GM18861 (cell line): ENCODE measurements at regions not wholly inside any gene's neighbourhood (a gene's known extent, or its start where the extent isn't known, plus 50 kb on each side); places are given as distances from the start of the nearest gene placed in this dataset.

Source experiments
- ATAC-seq: cut with Tn5 transposase; IDR thresholded peaks from one replicate; pipeline ENCODE4 v1.9.1; 2021; ENCODE audit not compliant: unreplicated experiment

DNA sequence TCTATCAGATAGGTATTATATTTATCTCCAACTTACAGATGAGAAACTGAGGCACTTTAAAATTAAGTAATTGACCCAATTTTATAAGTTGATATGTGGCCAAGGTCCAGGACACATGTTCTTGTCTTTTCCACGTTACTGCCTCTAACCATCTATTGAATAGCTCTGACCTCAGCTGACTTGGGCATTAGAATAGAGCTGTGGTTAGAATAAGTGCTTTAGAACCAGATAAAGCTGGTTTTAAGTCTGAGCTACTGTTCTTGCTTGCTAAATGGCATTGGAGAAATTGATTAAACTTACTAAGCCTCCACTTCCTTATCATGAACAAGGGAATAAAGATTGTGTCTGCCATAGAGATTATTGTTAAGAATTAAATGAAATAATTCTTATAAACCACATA lies 147.8 kb upstream of the DTNBP1 start:
- no peak for ATAC-seq

DNA sequence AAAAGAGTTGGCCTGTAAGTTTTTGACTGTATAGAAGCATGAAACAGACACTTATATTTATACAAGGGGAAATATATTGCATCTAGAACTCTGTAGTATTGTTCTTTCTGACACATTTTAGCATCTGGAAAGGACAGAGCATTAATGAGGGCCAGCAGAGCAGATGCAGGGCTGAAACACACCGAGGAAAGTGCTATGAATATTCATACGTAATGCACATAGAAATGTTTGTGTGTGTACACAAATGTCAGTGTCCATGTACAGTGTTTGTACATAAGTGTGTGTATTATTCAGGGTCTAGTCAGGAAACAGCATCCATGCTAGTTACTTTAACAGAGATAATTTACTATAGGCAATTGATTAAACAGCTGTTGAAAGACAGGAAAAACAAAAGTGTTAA lies 146.5 kb upstream of the DTNBP1 start:
- ATAC-seq: no peak

DNA sequence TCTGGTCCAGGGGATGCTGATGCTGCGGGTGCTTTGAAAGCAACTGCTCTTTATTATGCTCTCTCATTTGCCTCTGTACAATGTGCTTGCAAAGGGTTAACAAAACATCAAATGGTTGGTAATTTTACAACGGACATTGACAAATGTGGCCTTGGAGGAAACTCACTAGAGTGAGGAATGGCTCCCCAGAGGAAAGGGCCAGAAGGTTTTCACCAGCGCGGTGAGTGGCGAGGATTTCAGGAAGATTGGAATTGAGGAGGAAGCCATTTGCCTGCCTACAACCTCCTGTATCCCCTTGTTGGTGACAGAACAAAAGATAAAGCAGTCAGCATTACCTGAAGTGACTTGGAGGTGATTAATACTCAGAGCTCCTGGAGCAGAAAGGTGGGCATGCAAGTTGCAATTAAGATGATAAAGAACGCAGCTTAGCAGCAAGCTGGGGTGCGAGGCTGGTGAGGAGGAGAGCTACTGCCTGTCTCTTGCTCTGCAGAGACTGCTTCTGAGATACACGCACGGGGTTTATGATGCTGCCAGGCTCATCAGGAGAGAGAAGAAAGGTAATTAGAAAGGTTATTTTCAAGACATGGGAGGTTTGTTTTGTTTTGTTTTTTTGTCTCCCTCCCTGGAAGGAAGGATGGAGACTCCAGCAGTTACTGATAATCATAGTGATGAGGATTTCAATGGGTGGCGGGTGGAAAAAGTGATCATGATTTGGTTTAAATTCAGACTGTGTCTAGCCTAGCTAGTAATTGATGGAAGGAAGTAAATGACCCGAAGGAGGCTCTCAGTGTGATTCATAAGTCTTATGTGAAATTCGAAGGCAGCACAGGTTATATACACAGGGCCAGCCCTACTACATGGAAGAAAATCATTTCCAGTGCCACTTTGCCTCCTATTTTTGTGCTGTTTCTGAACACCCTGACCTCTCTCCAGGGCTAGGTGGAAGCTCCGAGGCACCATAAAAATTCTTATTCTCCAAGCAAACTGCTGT lies 141.6 kb upstream of the DTNBP1 start:
- ATAC-seq: no peak

DNA sequence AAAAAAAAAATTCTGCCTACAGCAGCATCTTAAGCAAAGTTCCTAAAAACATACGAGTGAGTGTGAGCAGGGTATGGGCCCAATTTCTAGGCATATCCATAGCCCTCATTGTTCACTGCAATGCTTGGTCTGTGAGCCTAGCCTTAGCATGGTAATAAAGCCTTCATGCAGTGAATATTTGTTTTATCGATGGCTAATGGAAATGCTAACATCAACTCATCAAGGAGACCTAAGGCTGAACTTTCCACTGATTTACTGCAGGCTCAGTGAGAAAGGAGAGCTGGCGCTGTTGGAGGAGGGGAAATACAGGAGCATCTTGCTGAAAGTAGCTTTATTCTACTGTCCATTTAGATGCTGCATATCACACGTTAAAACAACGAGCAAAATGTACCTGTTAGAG lies 139.6 kb upstream of the DTNBP1 start:
- ATAC-seq: no peak

DNA sequence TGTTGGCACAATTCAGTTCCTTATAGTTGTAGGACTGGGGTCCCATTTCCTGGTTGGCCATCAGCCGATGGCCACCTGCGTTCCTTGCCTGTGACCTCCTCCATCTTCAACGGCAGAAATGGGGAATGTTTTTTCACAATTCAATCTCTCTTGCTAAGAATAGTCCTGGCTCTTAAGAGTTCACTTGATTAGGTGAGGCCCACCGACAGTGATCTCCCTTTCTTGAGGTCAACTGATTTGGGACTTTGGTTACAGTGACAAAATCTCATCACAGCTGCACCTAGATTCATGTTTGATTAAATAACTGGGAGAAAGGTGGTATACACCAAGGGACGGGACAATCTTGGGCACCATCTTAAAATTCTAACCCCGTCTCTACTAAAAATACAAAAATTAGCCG lies 139.1 kb upstream of the DTNBP1 start:
- ATAC-seq: no peak

DNA sequence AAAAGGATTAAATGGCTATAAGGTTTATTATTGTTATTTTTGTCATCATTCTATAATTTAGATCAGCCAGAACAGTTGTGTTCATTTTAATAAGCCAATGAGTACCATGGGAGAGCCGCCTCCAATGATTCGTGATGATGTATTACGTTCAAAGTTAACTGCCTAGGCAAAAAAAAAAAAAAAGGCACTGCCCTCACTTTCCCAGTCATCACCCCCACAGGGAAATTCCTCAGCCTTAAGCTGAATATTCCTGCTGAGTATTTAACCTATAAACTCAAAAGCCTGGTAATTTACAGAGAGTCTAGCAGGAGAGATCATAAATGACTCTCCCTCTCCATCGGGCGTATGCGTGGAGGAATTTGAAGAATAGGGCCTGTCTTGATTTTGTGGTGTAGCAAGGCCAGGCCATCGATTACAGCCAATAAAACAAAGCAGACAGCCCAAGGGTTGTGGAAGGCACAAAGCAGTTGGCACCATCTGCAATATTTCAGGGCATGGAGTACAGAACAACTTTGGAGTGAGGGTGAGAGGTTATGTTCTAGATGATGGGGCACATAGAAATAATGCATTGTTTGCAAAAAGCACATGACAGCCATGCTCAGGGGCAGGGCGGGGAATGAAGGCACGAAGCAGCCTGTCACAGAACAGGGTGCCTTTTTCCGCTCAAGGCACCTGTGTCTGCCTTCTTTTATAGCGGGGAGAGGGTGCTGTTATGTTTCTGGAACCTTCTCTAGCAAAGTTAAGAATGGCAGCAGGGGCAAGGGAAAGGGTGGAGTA lies 138.2 kb upstream of the DTNBP1 start:
- no peak for ATAC-seq

DNA sequence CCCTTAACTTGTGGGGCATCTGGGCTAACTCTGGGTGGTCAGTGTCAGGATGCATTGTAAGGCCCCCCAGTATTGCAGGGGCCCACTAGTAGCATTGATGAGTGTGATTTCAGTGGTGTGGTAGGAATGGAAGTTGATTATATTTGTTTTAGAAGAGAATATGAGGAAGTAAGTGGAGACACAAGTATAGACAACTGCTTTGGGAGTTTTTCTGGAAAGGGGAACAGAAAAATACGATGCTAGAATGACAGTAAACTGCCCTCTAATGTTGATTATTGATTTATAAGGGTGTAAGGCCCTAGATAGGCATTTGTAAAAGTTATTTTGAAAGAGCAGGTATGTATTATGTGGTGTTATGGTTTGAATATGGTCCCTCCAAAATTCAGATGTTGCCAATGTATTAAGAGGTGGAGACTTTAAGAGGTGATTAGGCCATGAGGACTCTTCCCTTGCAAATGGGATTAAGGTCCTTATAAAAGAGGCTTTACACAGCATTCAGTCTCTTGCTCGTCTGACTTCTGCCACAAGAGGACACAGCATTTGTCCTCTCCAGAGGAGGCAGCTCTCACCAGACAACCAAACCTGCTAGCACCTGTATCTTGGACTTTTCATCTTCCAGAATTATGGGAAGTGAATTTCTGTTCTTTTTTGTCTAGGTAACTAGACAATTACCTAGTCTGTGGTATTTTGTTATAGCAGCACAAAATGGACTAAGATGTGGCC lies 135.9 kb upstream of the DTNBP1 start:
- no peak for ATAC-seq

DNA sequence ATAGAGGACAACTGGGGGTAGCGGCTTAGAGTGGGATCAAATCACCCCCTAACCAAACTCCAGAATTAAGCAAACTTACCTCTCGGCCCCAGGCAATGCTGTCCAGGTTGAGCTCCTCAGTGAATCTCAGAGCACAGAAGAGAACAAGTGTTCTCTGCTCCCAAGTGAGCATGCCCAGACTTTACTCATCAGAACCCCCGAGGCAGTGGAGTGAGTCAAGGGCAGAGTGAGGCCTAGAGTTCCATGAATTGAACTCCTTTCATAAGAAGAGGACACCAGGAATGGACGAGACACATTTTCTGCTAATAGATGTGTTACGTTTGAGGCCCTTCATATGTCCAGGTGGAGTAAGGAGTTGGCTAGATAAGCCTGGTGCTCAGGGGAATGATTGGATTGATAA lies 134.0 kb upstream of the DTNBP1 start:
- ATAC-seq: no peak

DNA sequence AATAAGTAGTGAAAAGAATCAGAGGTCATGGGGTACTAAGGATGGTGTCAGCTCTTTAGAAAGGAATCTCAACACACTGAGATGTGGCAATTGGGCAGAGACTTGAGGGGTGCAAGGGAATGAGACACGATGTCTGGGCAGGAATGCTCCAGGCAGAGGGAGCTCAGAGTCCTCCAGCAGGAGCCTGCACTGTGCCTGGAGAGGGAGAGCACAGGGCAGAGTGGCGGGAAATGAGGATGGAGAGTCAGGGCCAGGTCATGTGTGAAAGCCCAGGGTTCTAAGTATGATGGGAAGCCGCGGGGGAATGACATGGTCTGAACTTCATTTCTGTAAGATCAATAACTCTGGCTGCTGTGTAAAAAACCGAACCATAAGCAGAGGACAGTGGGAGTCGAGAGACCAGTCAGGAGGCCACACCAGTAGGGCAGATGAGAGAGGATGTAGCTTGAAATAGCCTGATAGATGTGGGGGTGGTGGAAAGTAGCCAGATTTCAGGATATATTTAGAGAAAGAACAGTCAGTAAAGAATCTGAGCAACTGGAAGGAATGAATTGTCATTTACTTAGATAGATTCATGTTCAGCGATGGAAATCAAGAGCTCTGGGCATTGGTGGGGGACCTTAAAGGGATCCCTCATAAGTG lies 133.4 kb upstream of the DTNBP1 start:
- ATAC-seq: no peak

DNA sequence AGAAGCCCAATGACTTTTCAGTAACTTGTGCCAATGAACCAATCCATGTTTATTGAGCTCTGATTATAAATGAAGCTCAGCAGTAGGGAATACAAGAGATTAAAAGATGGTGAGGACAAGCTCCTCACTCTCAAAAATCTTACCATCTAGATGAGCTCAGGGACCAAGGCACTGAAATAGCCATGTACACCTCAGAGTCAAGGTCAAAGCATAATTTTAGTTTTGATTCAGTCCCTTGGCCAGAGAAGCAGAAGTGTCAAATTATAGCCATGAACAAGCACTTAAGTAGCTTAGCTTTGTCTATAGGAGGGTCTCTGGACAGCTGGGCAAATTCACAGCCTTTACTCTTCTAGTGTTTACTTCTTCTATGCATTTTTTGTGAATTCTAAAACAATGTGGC lies 131.0 kb upstream of the DTNBP1 start:
- ATAC-seq: no peak

DNA sequence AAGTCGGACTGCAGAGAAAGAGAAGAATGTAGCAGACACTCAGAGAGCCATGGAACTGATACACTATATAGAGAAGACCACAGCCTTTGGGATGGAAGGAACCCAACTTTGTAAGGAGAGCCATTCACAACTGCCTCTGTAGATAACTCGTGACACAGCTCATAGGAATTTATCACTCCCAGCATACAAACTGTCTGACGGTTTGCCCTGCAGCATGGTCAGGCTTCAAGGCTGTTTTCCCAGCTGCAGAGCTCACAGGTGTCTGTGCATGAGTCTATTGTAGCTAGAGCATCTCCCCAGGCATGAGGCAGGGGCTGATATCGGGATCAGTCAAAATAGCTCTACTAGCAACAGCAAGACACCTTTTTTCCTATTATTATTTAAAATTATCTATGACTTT lies 130.5 kb upstream of the DTNBP1 start:
- ATAC-seq: no peak

DNA sequence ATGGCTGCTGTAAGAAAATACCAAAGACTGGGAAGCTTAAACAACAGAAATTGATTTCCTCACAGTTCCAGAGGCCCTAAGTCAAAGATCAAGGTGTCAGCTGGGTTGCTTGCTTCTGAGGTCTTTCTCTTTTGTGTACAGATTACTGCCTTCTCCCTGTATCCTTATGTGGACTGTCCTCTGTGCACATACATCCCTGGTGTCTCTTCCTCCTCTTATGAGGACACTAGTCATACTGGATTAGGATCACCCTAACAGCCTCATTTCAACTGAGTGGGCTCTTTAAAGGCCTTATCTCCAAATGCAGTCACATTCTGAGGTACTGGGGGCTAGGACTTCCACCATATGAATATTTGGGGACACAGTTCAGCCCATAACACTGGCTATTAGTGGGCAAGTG lies 130.0 kb upstream of the DTNBP1 start:
- ATAC-seq: no peak

DNA sequence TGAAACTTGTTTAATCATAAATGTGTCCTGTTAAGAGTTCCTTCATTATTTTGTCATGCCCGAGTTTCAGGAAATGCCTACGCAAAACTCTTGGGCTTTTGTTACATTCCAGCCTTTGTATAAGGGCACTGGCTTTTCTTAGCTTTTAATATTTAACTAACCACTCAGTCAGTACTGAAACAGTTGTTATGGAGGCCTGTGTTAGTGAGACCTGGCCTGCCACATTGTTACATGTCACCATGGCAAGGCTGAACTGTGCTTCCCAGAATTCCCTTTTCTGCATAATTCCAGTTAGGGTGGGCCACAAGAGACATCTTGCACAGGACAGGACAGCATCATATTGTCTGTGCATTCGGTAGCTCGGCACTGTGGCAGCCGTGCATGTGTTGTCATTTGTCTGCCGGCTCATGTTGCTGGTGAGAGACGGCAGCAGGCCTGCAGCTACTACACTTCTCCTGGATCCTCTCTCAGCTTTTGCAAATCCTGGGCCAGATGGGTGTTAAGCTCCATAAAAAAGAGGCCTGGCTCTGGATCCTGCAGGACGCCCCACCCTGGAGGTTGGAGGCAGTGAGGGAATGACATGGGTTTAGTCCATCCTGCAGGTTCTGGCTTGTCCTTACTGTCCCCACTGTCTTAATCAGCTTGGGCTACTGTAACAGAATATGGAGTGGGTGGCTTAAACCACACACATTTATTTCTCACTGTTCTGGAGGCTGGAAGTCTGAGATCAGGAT lies 128.8 kb upstream of the DTNBP1 start:
- ATAC-seq: no peak

DNA sequence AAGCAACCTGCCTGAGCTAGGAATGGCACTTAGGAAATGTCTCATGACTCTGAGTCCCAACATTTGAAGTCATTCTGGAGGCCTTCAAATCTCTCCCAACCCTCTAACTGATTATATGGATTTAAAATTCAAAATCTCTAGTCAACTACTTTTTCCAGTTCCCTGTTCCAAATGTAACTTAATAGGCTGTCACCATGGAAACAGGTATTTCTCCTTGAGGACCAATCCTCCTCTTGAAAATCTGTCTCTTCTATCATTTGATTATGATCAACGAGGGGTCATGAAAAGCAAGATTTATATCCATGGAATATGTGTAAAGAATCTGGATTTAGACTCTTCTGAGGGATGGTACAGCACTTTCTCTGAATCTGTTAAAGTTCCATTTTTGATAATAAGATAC lies 127.3 kb upstream of the DTNBP1 start:
- ATAC-seq: no peak

DNA sequence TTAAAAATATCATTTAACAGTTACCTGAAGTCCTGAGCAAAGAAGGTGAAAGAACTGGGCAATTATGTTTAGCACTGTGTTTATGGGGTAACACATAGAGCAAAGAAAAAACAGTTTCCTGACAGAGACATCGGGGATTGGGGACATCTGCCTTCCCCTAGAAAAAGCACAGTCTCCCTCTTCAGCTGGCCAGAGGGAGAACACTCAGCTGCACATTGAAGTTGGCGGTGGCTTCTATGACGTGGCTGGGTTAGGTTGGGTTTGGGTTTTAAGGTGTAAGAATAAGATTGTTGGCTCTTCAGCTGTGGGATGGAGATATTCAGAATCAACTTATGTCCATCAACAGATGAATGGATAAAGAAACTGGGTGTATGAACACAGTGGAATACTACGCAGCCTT lies 124.0 kb upstream of the DTNBP1 start:
- ATAC-seq: no peak

DNA sequence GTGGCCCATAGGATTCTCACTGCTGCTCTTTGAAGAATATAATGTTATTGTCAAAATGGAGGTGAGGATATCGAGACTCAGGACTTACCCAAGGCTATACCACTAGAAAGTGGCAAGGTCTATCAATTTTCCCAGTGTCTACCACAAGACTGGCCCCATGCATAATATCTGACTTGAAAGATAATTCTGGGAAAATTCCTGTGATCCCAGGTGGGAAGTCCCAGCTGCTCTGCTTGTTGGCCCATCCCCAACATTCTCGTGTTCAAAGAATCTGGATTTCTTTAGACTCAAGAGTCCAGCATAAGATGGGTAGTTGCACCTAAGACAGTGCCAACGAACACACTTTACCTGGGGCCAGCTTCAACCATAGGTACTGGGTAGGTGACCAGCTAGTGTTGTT lies 120.7 kb upstream of the DTNBP1 start:
- ATAC-seq: no peak

DNA sequence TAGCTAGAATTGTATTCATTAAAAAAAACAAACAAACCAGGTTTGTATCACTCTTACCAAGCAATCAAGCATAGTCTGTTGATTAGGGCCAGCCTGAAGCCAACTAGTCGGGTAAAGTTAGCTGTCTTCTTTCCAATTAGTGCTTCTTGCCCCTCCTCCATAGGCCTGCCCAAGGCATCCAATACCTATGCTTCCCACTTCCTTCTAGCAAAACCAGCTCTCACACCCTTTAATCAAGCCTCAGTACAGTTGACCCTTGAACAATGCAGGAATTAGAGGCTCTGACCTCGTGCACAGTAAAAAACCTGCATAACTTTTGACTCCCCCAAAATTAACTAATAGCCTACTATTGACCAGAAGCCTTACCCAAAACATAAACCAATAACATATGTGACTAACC lies 119.1 kb upstream of the DTNBP1 start:
- no peak for ATAC-seq

DNA sequence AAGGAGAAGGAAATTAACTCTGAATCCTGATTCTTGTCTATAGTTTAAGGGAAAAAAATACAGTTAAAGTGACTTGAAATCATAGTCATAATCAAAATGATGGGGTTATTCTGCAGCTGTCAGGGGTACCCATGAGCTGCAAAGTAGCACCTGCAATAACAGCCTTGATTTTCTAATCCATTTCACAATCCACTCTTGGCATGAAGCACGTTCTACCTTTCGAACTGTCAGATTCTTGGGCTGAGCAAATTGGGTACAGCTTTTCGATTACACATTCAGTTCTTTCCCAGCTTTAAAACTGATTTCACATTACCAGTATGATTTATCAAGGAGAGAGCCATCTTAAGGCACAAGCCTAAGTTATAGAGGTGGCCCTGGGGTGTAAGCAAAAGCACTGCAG lies 118.5 kb upstream of the DTNBP1 start:
- no peak for ATAC-seq

DNA sequence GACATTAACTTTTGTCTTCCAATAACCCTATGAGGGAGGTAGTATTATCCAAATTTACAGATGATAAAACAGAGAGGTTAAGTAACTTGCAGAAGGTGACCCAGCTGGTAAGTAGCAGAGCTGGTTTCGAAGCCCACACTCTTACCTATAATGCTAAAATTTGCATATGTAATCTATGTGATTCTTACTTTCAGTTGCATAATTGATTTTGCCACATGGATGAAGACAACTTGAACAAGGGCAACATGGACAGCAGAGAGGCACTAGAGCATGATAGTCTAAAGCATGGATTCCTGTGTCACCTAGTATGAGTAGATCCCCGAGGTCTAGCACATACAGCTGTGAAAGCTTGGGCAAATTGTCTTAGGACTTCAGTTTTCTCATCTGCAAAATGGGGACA lies 117.6 kb upstream of the DTNBP1 start:
- no peak for ATAC-seq

DNA sequence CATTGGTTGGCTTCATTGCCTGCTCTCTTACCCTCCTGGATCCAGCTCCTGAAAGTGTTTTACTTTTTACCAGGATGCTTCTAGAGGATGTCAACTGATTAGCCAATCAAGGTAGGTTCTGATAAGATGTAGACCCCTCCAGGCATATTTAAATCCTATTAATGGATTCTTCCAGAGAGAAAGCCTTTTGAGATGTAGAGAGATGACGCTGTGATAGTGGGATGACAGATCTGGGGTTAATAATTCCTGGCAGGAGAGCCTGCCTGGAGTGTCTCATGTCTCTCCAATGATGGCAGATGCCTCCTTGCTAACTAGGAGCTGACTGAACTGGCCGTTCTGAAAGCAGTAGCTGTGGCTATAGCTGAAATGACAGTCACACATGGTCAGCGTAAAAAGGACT lies 116.9 kb upstream of the DTNBP1 start:
- no peak for ATAC-seq
